Endothelial cell of umbilical vein (primary cell): ENCODE measurements at regions not wholly inside any gene's neighbourhood (a gene's known extent, or its start where the extent isn't known, plus 50 kb on each side); places are given as distances from the start of the nearest gene placed in this dataset.

ENCODE experiments used
- BruUV-seq: library from RNA; stranded (reverse); fragments of 400-500 nt; replicated peaks from 2 replicates; lab custom pipeline; 2021; lab: Mats Ljungman, UMichigan
- CTCF ChIA-PET: fragments of 300-600, 350-600 bp; sonication (Branson Sonifier 250); formaldehyde crosslinking; loops from one replicate; lab custom pipeline; 2021; ENCODE audit warnings: antibody characterized with exemption, inconsistent platforms; lab: Charles Lee
- POLR2A ChIA-PET: fragments of 300-600, 350-600 bp; sonication (Branson Sonifier 250); formaldehyde crosslinking; loops from one replicate; lab custom pipeline; 2021; ENCODE audit warnings: antibody characterized with exemption, inconsistent platforms; lab: Charles Lee
- DNase-seq: peaks from one replicate; pipeline ENCODE4 v3.0.0-alpha.2; 2011; ENCODE audit warnings: low read depth, low spot score
- FAIRE-seq: peaks from 2 replicates; lab custom pipeline; 2011; peaks lifted over from hg19 to GRCh38; lab: Jason Lieb, UNC
- H2AFZ ChIP-seq: 2 replicates; pipeline ENCODE4 v1.6.0; 2012; ENCODE audit warnings: low read depth, low read length, control low read depth, inconsistent platforms
- H3K27ac ChIP-seq: 2 replicates; pipeline ENCODE4 v1.5.1; 2011; ENCODE audit warnings: low read depth, mild to moderate bottlenecking, control low read depth, low read length, moderate library complexity; ENCODE audit not compliant: insufficient read depth
- H3K27me3 ChIP-seq, 2 experiments: 2 replicates each; pipeline versions ENCODE4 v1.6.0 to v1.6.1; 2011; ENCODE audit warnings: low read length in 2 of 2, mixed read lengths in 1 of 2; ENCODE audit not compliant: control insufficient read depth in 2 of 2, insufficient read depth in 2 of 2
- H3K36me3 ChIP-seq, 2 experiments: 2 replicates in 1 of 2; 3 replicates in 1 of 2; pipeline ENCODE4 v1.5.1; 2011; ENCODE audit warnings: low read length in 2 of 2, mild to moderate bottlenecking in 1 of 2, moderate library complexity in 1 of 2; ENCODE audit not compliant: control insufficient read depth in 2 of 2, insufficient read depth in 2 of 2; ENCODE audit errors: extremely low read depth in 1 of 2
- H3K4me1 ChIP-seq: 3 replicates; pipeline ENCODE4 v1.5.1; 2011; ENCODE audit warnings: mild to moderate bottlenecking, low read length; ENCODE audit not compliant: control insufficient read depth, insufficient read depth; ENCODE audit errors: extremely low read depth
- H3K4me2 ChIP-seq: 2 replicates; pipeline ENCODE4 v1.6.1; 2011; ENCODE audit warnings: low read length, control low read depth, mixed read lengths; ENCODE audit not compliant: insufficient read depth
- H3K4me3 ChIP-seq, 3 experiments: fragments of 200-600 bp in 1 of 3; sonication (generic), shearing (Covaris generic) in 1 of 3; replicated peaks in 1 of 3; 2 replicates each; pipeline ENCODE4 v1.5.1; 2011 to 2016; ENCODE audit warnings: control low read depth in 3 of 3, low read length in 3 of 3, mild to moderate bottlenecking in 2 of 3, inconsistent platforms in 1 of 3, low read depth in 1 of 3, moderate library complexity in 1 of 3; ENCODE audit not compliant: insufficient read depth in 1 of 3
- H3K79me2 ChIP-seq: 2 replicates; pipeline ENCODE4 v1.6.0; 2012; ENCODE audit warnings: low read length, inconsistent platforms; ENCODE audit not compliant: control insufficient read depth, insufficient read depth
- H3K9ac ChIP-seq: replicated peaks from 2 replicates; pipeline ENCODE3; 2011; ENCODE audit warnings: low read length, control low read depth; ENCODE audit not compliant: insufficient read depth; ENCODE audit errors: extremely low read depth
- H3K9me1 ChIP-seq: replicated peaks from 3 replicates; pipeline ENCODE4 v1.6.0; 2011; ENCODE audit warnings: mild to moderate bottlenecking, low read length; ENCODE audit not compliant: control insufficient read depth, insufficient read depth; ENCODE audit errors: extremely low read depth
- H3K9me3 ChIP-seq: replicated peaks from 2 replicates; pipeline ENCODE4 v1.5.1; 2012; ENCODE audit warnings: low read length, inconsistent platforms; ENCODE audit not compliant: control insufficient read depth, insufficient read depth
- H4K20me1 ChIP-seq: replicated peaks from 2 replicates; pipeline ENCODE3; 2011; ENCODE audit warnings: mild to moderate bottlenecking, low read length; ENCODE audit not compliant: control insufficient read depth, insufficient read depth; ENCODE audit errors: extremely low read depth
- EZH2 ChIP-seq: IDR thresholded peaks from 2 replicates; pipeline ENCODE4 v1.6.1; 2012; ENCODE audit warnings: borderline replicate concordance, low read depth, mild to moderate bottlenecking, moderate library complexity, low read length, inconsistent platforms; ENCODE audit not compliant: severe bottlenecking
- JUN ChIP-seq: IDR thresholded peaks from 2 replicates; pipeline ENCODE4 v1.6.1; 2011; ENCODE audit warnings: borderline replicate concordance, low read depth; ENCODE audit not compliant: insufficient read length, insufficient read depth
- MYC ChIP-seq: IDR thresholded peaks from one replicate; pipeline ENCODE4 v1.6.1; 2011; ENCODE audit warnings: mild to moderate bottlenecking, low read depth, low read length
- POLR2AphosphoS5 ChIP-seq: IDR thresholded peaks from 2 replicates; pipeline ENCODE4 v1.6.1; 2012; ENCODE audit warnings: low read depth, mild to moderate bottlenecking, control low read depth, low read length, moderate library complexity; ENCODE audit not compliant: insufficient read depth
- dilution Hi-C: fragments of 300-500 bp; cut with MboI; formaldehyde crosslinking; loops from one replicate; pipeline ENCODE4 v1.15.0; 2019; ENCODE audit warnings: low sequenced_read_pairs; ENCODE audit not compliant: extremely low pct_ligation_motif_present
- intact Hi-C: fragments of 100-400 bp; cut with micrococcal nuclease; formaldehyde crosslinking; loops from one replicate; pipeline ENCODE4 v1.10.0; 2022
- TF ChIP-seq, protein P1 (sequence below): IDR thresholded peaks from 2 replicates; pipeline ENCODE4 v1.6.1; 2011; ENCODE audit not compliant: insufficient read depth, insufficient read length
- TF ChIP-seq, protein P2 (sequence below), 2 donors: IDR thresholded peaks; 1 replicate in 1 of 2; 2 replicates in 1 of 2; pipeline ENCODE4 v1.5.1; 2011; ENCODE audit warnings: low read length in 2 of 2, mild to moderate bottlenecking in 2 of 2, moderate library complexity in 2 of 2, control low read depth in 1 of 2, inconsistent platforms in 1 of 2, low read depth in 1 of 2; ENCODE audit not compliant: insufficient read depth in 1 of 2; ENCODE audit errors: extremely low read depth in 1 of 2

DNA sequence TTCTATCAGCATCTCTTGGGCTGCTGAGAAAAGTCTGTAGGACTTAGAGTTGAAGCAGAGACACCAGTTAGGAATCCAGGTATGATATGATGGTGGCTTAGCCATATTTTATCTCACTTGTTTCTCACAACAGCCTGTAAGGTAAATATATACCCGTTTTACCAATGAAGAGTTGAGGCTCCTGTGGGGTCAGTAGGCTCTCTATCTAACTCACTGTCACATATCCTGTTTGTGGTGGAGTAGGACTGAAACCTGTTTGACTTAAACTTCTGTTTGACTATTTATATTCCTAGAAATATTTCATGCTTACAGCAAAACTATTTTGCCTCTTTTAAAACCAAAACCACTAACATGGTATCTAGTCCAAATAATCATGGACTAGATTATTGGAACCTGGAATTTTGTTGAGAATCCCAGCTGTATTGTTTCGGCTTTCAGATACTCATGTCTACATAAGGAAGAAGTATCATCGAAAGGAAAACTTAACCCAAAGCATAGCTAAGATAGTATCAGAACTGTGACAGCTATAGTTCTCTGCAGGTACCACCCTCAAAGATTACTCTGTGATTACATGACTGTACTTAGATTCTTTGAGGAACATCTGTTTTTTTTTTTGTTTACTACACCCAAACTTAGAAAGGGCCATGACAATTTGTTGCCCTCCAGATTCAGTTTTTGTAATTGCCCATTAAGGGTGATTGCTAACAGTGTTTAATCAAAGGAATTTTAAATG, 216.1 kb upstream of the THUMPD2 start:
- no peak overlapping the region for H3K4me3 ChIP-seq
- no peaks in the 10 kb centered on the region for H4K20me1 ChIP-seq
- ChIA-PET CTCF (interaction anchor here (1.2 kb wide), 1 partner anchor 9 kb away, joined by 3 read pairs; no protein-coding TSS in a partner anchor), POLR2A (no interaction called here)
- peaks cover 5% of the 10 kb centered on the region for H3K4me1 ChIP-seq
- no peak overlapping the region for H3K27ac ChIP-seq
- no peak overlapping the region for H3K9ac ChIP-seq
- no peak overlapping the region for H3K4me2 ChIP-seq
- no peaks in the 10 kb centered on the region for H3K9me1 ChIP-seq
- intact Hi-C loops, result no loop called here
- no peaks in the 10 kb centered on the region for H3K27me3 ChIP-seq
- no peak overlapping the region for H2AFZ ChIP-seq
- no peaks in the 10 kb centered on the region for H3K9me3 ChIP-seq
- FAIRE-seq (no peak), DNase-seq (no peak)
- H3K36me3 ChIP-seq, result no peaks in the 10 kb centered on the region
- no TSS peak for BruUV-seq
- TF ChIP-seq, protein P1, sequence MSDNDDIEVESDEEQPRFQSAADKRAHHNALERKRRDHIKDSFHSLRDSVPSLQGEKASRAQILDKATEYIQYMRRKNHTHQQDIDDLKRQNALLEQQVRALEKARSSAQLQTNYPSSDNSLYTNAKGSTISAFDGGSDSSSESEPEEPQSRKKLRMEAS, result no peak
- TF ChIP-seq JUN (no peak), POLR2AphosphoS5 (no peak), MYC (no peak), EZH2 (no peak)
- TF ChIP-seq, protein P2, sequence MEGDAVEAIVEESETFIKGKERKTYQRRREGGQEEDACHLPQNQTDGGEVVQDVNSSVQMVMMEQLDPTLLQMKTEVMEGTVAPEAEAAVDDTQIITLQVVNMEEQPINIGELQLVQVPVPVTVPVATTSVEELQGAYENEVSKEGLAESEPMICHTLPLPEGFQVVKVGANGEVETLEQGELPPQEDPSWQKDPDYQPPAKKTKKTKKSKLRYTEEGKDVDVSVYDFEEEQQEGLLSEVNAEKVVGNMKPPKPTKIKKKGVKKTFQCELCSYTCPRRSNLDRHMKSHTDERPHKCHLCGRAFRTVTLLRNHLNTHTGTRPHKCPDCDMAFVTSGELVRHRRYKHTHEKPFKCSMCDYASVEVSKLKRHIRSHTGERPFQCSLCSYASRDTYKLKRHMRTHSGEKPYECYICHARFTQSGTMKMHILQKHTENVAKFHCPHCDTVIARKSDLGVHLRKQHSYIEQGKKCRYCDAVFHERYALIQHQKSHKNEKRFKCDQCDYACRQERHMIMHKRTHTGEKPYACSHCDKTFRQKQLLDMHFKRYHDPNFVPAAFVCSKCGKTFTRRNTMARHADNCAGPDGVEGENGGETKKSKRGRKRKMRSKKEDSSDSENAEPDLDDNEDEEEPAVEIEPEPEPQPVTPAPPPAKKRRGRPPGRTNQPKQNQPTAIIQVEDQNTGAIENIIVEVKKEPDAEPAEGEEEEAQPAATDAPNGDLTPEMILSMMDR (IDR thresholded peaks at IDR 0.05; ENCODE audit: extremely low read depth in 1 of 2, insufficient read depth in 1 of 2, low read depth in 1 of 2, low read length in 2 of 2), result no peak
- H3K79me2 ChIP-seq, result no peaks in the 10 kb centered on the region
- dilution Hi-C loops, result no loop called here
